T-helper 1 cell treated with Interleukin-12 subunit alpha and Interleukin-12 subunit beta and Interleukin-4 antibody, amounts not matched to agents 30 ng/mL and 1 ng/mL, for 36 hours (primary cell): ENCODE measurements at regions not wholly inside any gene's neighbourhood (a gene's known extent, or its start where the extent isn't known, plus 50 kb on each side); places are given as distances from the start of the nearest gene placed in this dataset.
"Not testable (repeated sequence)": the region's sequence is repeated elsewhere in the genome, so short reads cannot be mapped to it uniquely, and the experiment has no call there.

Experiments
- intact Hi-C: fragments of 100-400 bp; cut with micrococcal nuclease; formaldehyde crosslinking; loops from one replicate; pipeline ENCODE4 v1.15.1; 2024

GRCh38 chr19:31527443-31527842, 178.2 kb upstream of the TSHZ3 start:
- intact Hi-C loops = no loop called here

GRCh38 chr19:31528261-31528660, 179.0 kb upstream of the TSHZ3 start:
- intact Hi-C loops = no loop called here

- intact Hi-C loops = no loop called here
Measured at GRCh38 chr19:31529121-31529520, 179.9 kb upstream of the TSHZ3 start.

GRCh38 chr19:31530781-31531180, 181.5 kb upstream of the TSHZ3 start:
- intact Hi-C loops = no loop called here

- intact Hi-C loops = no loop called here
Measured at GRCh38 chr19:31531326-31531725, 182.1 kb upstream of the TSHZ3 start.

- intact Hi-C loops = no loop called here
Measured at GRCh38 chr19:31532034-31532433, 182.8 kb upstream of the TSHZ3 start.

- intact Hi-C loops = no loop called here
Measured at GRCh38 chr19:31533114-31533513, 183.9 kb upstream of the TSHZ3 start.

GRCh38 chr19:31534231-31534630, 185.0 kb upstream of the TSHZ3 start:
- intact Hi-C loops = no loop called here

GRCh38 chr19:31534786-31535657, 185.8 kb upstream of the TSHZ3 start:
- intact Hi-C loops = no loop called here

- intact Hi-C loops = no loop called here
Measured at GRCh38 chr19:31535691-31536460, 186.6 kb upstream of the TSHZ3 start.

GRCh38 chr19:31537136-31537535, 187.9 kb upstream of the TSHZ3 start:
- intact Hi-C loops = no loop called here

GRCh38 chr19:31537902-31538301, 188.7 kb upstream of the TSHZ3 start:
- intact Hi-C loops = not testable (repeated sequence)

GRCh38 chr19:31538879-31539278, 189.6 kb upstream of the TSHZ3 start:
- intact Hi-C loops = no loop called here

- intact Hi-C loops = no loop called here
Measured at GRCh38 chr19:31539386-31539785, 190.2 kb upstream of the TSHZ3 start.

- intact Hi-C loops = no loop called here
Measured at GRCh38 chr19:31541396-31541795, 192.2 kb upstream of the TSHZ3 start.

- intact Hi-C loops = no loop called here
Measured at GRCh38 chr19:31543456-31543855, 194.2 kb upstream of the TSHZ3 start.

GRCh38 chr19:31545777-31546176, 196.5 kb upstream of the TSHZ3 start:
- intact Hi-C loops = no loop called here

- intact Hi-C loops = no loop called here
Measured at GRCh38 chr19:31546205-31546960, 197.1 kb upstream of the TSHZ3 start.

GRCh38 chr19:31548941-31549340, 199.7 kb upstream of the TSHZ3 start:
- intact Hi-C loops = no loop called here

GRCh38 chr19:31553112-31553845, 204.0 kb upstream of the TSHZ3 start:
- intact Hi-C loops = no loop called here

- intact Hi-C loops = no loop called here
Measured at GRCh38 chr19:31553846-31554215, 204.6 kb upstream of the TSHZ3 start.
